Esophagus squamous epithelium (tissue), 5 donors: ENCODE measurements at regions not wholly inside any gene's neighbourhood (a gene's known extent, or its start where the extent isn't known, plus 50 kb on each side); places are given as distances from the start of the nearest gene placed in this dataset.

ENCODE experiments used
- DNase-seq: peaks from one replicate; lab custom pipeline; 2025; lab: John Stamatoyannopoulos, UW
- H3K27ac ChIP-seq, 4 donors: fragments of 200-600 bp; sonication (generic); one replicate each; pipeline ENCODE4 v1.5.1; 2016 to 2019; ENCODE audit warnings: mild to moderate bottlenecking in 1 of 4
- H3K27me3 ChIP-seq, 4 donors: fragments of 200-600 bp; sonication (generic); 1 replicate in 3 of 4; 2 replicates in 1 of 4; pipeline versions ENCODE4 v1.5.1 to v1.6.0; 2017 to 2021; ENCODE audit warnings: antibody characterized with exemption in 1 of 4
- H3K36me3 ChIP-seq, 3 donors: fragments of 200-600 bp; sonication (generic); one replicate each; pipeline ENCODE4 v1.5.1; 2016 to 2019
- H3K4me1 ChIP-seq, 3 donors: fragments of 200-600 bp; sonication (generic); one replicate each; pipeline ENCODE4 v1.5.1; 2017 to 2019
- H3K4me3 ChIP-seq, 4 donors: fragments of 200-600 bp; sonication (generic); 1 replicate in 3 of 4; 2 replicates in 1 of 4; pipeline ENCODE4 v1.5.1; 2016 to 2019; ENCODE audit warnings: mild to moderate bottlenecking in 2 of 4, moderate library complexity in 1 of 4
- H3K9me3 ChIP-seq, 3 donors: fragments of 200-600 bp; sonication (generic); one replicate each; pipeline ENCODE4 v1.5.1; 2016 to 2019
- CTCF ChIP-seq, 6 experiments: fragments of 450-650 bp in 4 of 6; fragments of 200-600 bp in 2 of 6; sonication (generic) in 2 of 6; IDR thresholded peaks; one replicate each; pipeline ENCODE4 v1.5.1; 2016 to 2019; ENCODE audit warnings: antibody characterized with exemption in 6 of 6, mild to moderate bottlenecking in 4 of 6, moderate library complexity in 4 of 6
- POLR2A ChIP-seq, 4 donors: fragments of 450-650 bp; IDR thresholded peaks; one replicate each; pipeline ENCODE4 v1.6.1; 2017; ENCODE audit warnings: antibody characterized with exemption in 4 of 4, mild to moderate bottlenecking in 4 of 4, moderate library complexity in 3 of 4
- WGBS, 2 donors: methylation state at CpG; one replicate each; pipeline ENCODE4 v1.1.5; 2018; 5-methylcytosine and 5-hydroxymethylcytosine counted together
- intact Hi-C: fragments of 100-400 bp; cut with DNase I; formaldehyde crosslinking; loops from one replicate; pipeline ENCODE4 v1.15.0; 2022
- donor health status: DM: yes; HTN: yes; CAD: no.

GRCh38 chr15:97059281-97059680 is 728.8 kb downstream of the NR2F2 start:
- H3K9me3 ChIP-seq: no peaks in the 10 kb centered on the region
- no peak for DNase-seq
- H3K4me1 ChIP-seq: no peaks in the 10 kb centered on the region
- H3K27ac ChIP-seq: no peak overlapping the region
- H3K27me3 ChIP-seq: no peaks in the 10 kb centered on the region
- intact Hi-C loops: no loop called here
- no peak overlapping the region for H3K4me3 ChIP-seq
- TF ChIP-seq CTCF (IDR thresholded peaks at IDR 0.05): no peak
- no peak for TF ChIP-seq POLR2A (IDR thresholded peaks at IDR 0.05)
- 82% methylated on average over 5 of the region's 5 CpGs for WGBS, 2 donors
- H3K36me3 ChIP-seq: no peaks in the 10 kb centered on the region

GRCh38 chr15:97061392-97061791 is 730.9 kb downstream of the NR2F2 start:
- TF ChIP-seq CTCF (IDR thresholded peaks at IDR 0.05) (no peak), POLR2A (IDR thresholded peaks at IDR 0.05) (no peak)
- no peak overlapping the region for H3K27ac ChIP-seq
- no peaks in the 10 kb centered on the region for H3K36me3 ChIP-seq
- H3K9me3 ChIP-seq: no peaks in the 10 kb centered on the region
- H3K27me3 ChIP-seq: no peaks in the 10 kb centered on the region
- H3K4me1 ChIP-seq: no peaks in the 10 kb centered on the region
- no peak for DNase-seq
- 45 to 67% methylated on average over 2 of the region's 2 CpGs for WGBS, 2 donors
- no peak overlapping the region for H3K4me3 ChIP-seq
- intact Hi-C loops: no loop called here

- intact Hi-C loops: no loop called here
- no peak overlapping the region for H3K4me3 ChIP-seq
- H3K4me1 ChIP-seq: no peaks in the 10 kb centered on the region
- no peak for DNase-seq
- TF ChIP-seq CTCF (IDR thresholded peaks at IDR 0.05) (no peak), POLR2A (IDR thresholded peaks at IDR 0.05) (no peak)
- H3K9me3 ChIP-seq: peaks cover 0 to 7% (median 0%) of the 10 kb centered on the region in 3 donors
- no peaks in the 10 kb centered on the region for H3K36me3 ChIP-seq
- H3K27ac ChIP-seq: no peak overlapping the region
- no peaks in the 10 kb centered on the region for H3K27me3 ChIP-seq
- WGBS, 2 donors: 75 to 86% methylated on average over 4 of the region's 4 CpGs
Measured at GRCh38 chr15:97071668-97072067, 741.2 kb downstream of the NR2F2 start.

GRCh38 chr15:97072545-97072944 is 742.0 kb downstream of the NR2F2 start:
- no peaks in the 10 kb centered on the region for H3K4me1 ChIP-seq
- H3K27ac ChIP-seq: no peak overlapping the region
- no peaks in the 10 kb centered on the region for H3K27me3 ChIP-seq
- no peak overlapping the region for H3K4me3 ChIP-seq
- peaks cover 0 to 7% (median 0%) of the 10 kb centered on the region in 3 donors for H3K9me3 ChIP-seq
- no peaks in the 10 kb centered on the region for H3K36me3 ChIP-seq
- intact Hi-C loops: no loop called here
- TF ChIP-seq POLR2A (IDR thresholded peaks at IDR 0.05) (no peak), CTCF (IDR thresholded peaks at IDR 0.05) (no peak)
- no peak for DNase-seq
- 35 to 50% methylated on average over 8 to 9 of the region's 9 CpGs for whole genome bisulfite sequencing, 2 donors

- no peaks in the 10 kb centered on the region for H3K27me3 ChIP-seq
- no peaks in the 10 kb centered on the region for H3K4me1 ChIP-seq
- H3K9me3 ChIP-seq: peaks cover 0 to 7% (median 0%) of the 10 kb centered on the region in 3 donors
- no peak overlapping the region for H3K4me3 ChIP-seq
- TF ChIP-seq CTCF (IDR thresholded peaks at IDR 0.05) (no peak), POLR2A (IDR thresholded peaks at IDR 0.05) (no peak)
- no peak overlapping the region for H3K27ac ChIP-seq
- intact Hi-C loops: no loop called here
- 37 to 46% methylated on average over 5 of the region's 5 CpGs for WGBS, 2 donors
- H3K36me3 ChIP-seq: no peaks in the 10 kb centered on the region
- no peak for DNase-seq
Measured at GRCh38 chr15:97076011-97076410, 745.5 kb downstream of the NR2F2 start.
